Keratinocyte (primary cell): ENCODE measurements at regions not wholly inside any gene's neighbourhood (a gene's known extent, or its start where the extent isn't known, plus 50 kb on each side); places are given as distances from the start of the nearest gene placed in this dataset.

Experiments used
- DNase-seq: peaks from one replicate; pipeline ENCODE4 v3.0.0-alpha.2; 2011; ENCODE audit warnings: low read depth, missing footprints, low spot score
- FAIRE-seq: peaks from 2 replicates; lab custom pipeline; 2011; peaks lifted over from hg19 to GRCh38; lab: Jason Lieb, UNC
- H2AFZ ChIP-seq: 2 replicates; pipeline ENCODE4 v1.6.0; 2012; ENCODE audit warnings: low read length, control low read depth, inconsistent platforms; ENCODE audit not compliant: control insufficient read depth
- H3K27ac ChIP-seq: 2 replicates; pipeline ENCODE4 v1.5.1; 2011; ENCODE audit warnings: low read length; ENCODE audit not compliant: control insufficient read depth, insufficient read depth
- H3K27me3 ChIP-seq: 3 replicates; pipeline ENCODE4 v1.6.0; 2011; ENCODE audit warnings: low read length; ENCODE audit not compliant: control insufficient read depth, insufficient read depth; ENCODE audit errors: extremely low read depth
- H3K36me3 ChIP-seq, 2 experiments: 2 replicates in 1 of 2; 3 replicates in 1 of 2; pipeline ENCODE4 v1.5.1; 2011; ENCODE audit warnings: low read length in 2 of 2, mild to moderate bottlenecking in 1 of 2; ENCODE audit not compliant: control insufficient read depth in 2 of 2, insufficient read depth in 2 of 2; ENCODE audit errors: extremely low read depth in 1 of 2
- H3K4me1 ChIP-seq: 3 replicates; pipeline ENCODE4 v1.5.1; 2011; ENCODE audit warnings: low read length; ENCODE audit not compliant: control insufficient read depth, insufficient read depth; ENCODE audit errors: extremely low read depth
- H3K4me2 ChIP-seq: 3 replicates; pipeline ENCODE4 v1.6.0; 2011; ENCODE audit warnings: low read depth, low read length; ENCODE audit not compliant: control insufficient read depth, insufficient read depth; ENCODE audit errors: extremely low read depth
- H3K4me3 ChIP-seq, 3 experiments: fragments of 200-600 bp in 1 of 3; sonication (generic) in 1 of 3; 2 replicates in 2 of 3; 3 replicates in 1 of 3; pipeline ENCODE4 v1.5.1; 2011 to 2016; ENCODE audit warnings: low read length in 3 of 3, mild to moderate bottlenecking in 3 of 3, control low read depth in 2 of 3, inconsistent platforms in 1 of 3, low read depth in 1 of 3, mixed read lengths in 1 of 3, mixed run types in 1 of 3, moderate library complexity in 1 of 3; ENCODE audit not compliant: control insufficient read depth in 2 of 3, insufficient read depth in 2 of 3; ENCODE audit errors: extremely low read depth in 1 of 3
- H3K79me2 ChIP-seq: 2 replicates; pipeline ENCODE4 v1.6.0; 2012; ENCODE audit warnings: low read length; ENCODE audit not compliant: control insufficient read depth, insufficient read depth
- H3K9ac ChIP-seq: 3 replicates; pipeline ENCODE4 v1.6.0; 2011; ENCODE audit warnings: low read length; ENCODE audit not compliant: control insufficient read depth, insufficient read depth; ENCODE audit errors: extremely low read depth
- H3K9me1 ChIP-seq: 3 replicates; pipeline ENCODE4 v1.6.0; 2011; ENCODE audit warnings: low read length; ENCODE audit not compliant: control insufficient read depth, insufficient read depth; ENCODE audit errors: extremely low read depth
- H3K9me3 ChIP-seq: 2 replicates; pipeline ENCODE4 v1.5.1; 2012; ENCODE audit warnings: low read depth, low read length; ENCODE audit not compliant: control insufficient read depth
- H4K20me1 ChIP-seq: 3 replicates; pipeline ENCODE4 v1.6.0; 2011; ENCODE audit warnings: low read length; ENCODE audit not compliant: control insufficient read depth, insufficient read depth; ENCODE audit errors: extremely low read depth
- CTCF ChIP-seq, 3 experiments: IDR thresholded peaks in 1 of 3; conservative IDR thresholded peaks in 1 of 3; optimal IDR thresholded peaks in 1 of 3; 2 replicates in 2 of 3; 3 replicates in 1 of 3; pipeline versions ENCODE3 to v1.5.1; 2011; ENCODE audit warnings: low read length in 3 of 3, mild to moderate bottlenecking in 3 of 3, moderate library complexity in 2 of 3, control low read depth in 1 of 3, inconsistent platforms in 1 of 3; ENCODE audit not compliant: insufficient read depth in 2 of 3; ENCODE audit errors: extremely low read depth in 1 of 3
- EZH2 ChIP-seq: IDR thresholded peaks from one replicate; pipeline ENCODE4 v1.6.1; 2012; ENCODE audit warnings: inconsistent platforms, mild to moderate bottlenecking, low read length, moderate library complexity
- dilution Hi-C: fragments of 300-500 bp; cut with MboI; formaldehyde crosslinking; loops from one replicate; pipeline ENCODE4 v1.7.0; 2020; ENCODE audit warnings: low sequenced_read_pairs; ENCODE audit not compliant: extremely low pct_ligation_motif_present

GRCh38 chr2:16109821-16110310 is 169.5 kb downstream of the MYCN start:
- H3K4me3 ChIP-seq, result no peak overlapping the region
- no peak overlapping the region for H2AFZ ChIP-seq
- FAIRE-seq (no peak), DNase-seq (no peak)
- H3K27ac ChIP-seq, result no peak overlapping the region
- no peaks in the 10 kb centered on the region for H3K27me3 ChIP-seq
- no peaks in the 10 kb centered on the region for H4K20me1 ChIP-seq
- no peaks in the 10 kb centered on the region for H3K9me3 ChIP-seq
- TF ChIP-seq EZH2 (no peak), CTCF (optimal IDR thresholded peaks at IDR 0.05 in 1 of 3, IDR thresholded peaks at IDR 0.05 in 1 of 3, conservative IDR thresholded peaks at IDR 0.05 in 1 of 3; ENCODE audit: extremely low read depth in 1 of 3, insufficient read depth in 2 of 3, low read length in 3 of 3) (no peak)
- no peaks in the 10 kb centered on the region for H3K9me1 ChIP-seq
- no peak overlapping the region for H3K9ac ChIP-seq
- dilution Hi-C loops, result no loop called here
- no peaks in the 10 kb centered on the region for H3K4me1 ChIP-seq
- no peaks in the 10 kb centered on the region for H3K36me3 ChIP-seq
- no peaks in the 10 kb centered on the region for H3K79me2 ChIP-seq
- no peak overlapping the region for H3K4me2 ChIP-seq

DNA sequence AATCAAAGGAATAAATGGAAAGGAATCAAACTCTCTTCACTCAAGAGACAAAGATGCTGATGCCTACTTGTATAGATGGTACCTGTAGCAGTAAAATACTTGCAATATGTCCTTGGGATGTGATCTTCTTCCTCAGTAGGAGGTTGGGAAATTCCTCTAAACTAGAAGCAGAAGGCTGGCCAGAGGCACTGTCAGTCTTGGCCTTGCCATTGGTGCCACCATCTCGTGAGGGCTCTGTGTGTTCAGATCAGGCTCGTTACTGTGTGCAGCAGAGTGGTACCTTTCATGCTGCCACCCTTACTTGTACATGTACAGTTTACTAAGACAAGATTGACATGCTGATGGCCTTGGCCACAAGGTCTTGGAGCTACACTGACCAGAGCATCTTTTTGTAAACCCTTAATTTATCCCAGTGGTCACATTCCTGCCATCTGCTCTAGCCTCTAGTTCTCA is 169.0 kb downstream of the MYCN start:
- dilution Hi-C loops, result no loop called here
- no peak for DNase-seq
- Histone ChIP-seq H3K9me1 (no peaks in the 10 kb centered on the region), H3K9me3 (no peaks in the 10 kb centered on the region), H3K9ac (no peak overlapping the region), H3K79me2 (no peaks in the 10 kb centered on the region), H3K4me3 (no peak overlapping the region), H4K20me1 (no peaks in the 10 kb centered on the region), H3K4me2 (no peak overlapping the region), H3K27me3 (no peaks in the 10 kb centered on the region), H3K27ac (no peak overlapping the region), H3K4me1 (no peaks in the 10 kb centered on the region), H2AFZ (no peak overlapping the region), H3K36me3 (no peaks in the 10 kb centered on the region)
- no peak for FAIRE-seq
- TF ChIP-seq EZH2 (no peak), CTCF (optimal IDR thresholded peaks at IDR 0.05 in 1 of 3, IDR thresholded peaks at IDR 0.05 in 1 of 3, conservative IDR thresholded peaks at IDR 0.05 in 1 of 3; ENCODE audit: extremely low read depth in 1 of 3, insufficient read depth in 2 of 3, low read length in 3 of 3) (no peak)
